GM23248 (cell line): ENCODE measurements at regions not wholly inside any gene's neighbourhood (a gene's known extent, or its start where the extent isn't known, plus 50 kb on each side); places are given as distances from the start of the nearest gene placed in this dataset.

Source experiments
- DNase-seq: peaks from one replicate; pipeline ENCODE4 v3.0.0-alpha.2; 2015
- H2AFZ ChIP-seq: fragments of 200-600 bp; sonication (generic); 2 replicates; pipeline ENCODE4 v1.6.1; 2016; ENCODE audit warnings: antibody characterized with exemption
- H3F3A ChIP-seq: fragments of 200-600 bp; sonication (generic); 2 replicates; pipeline ENCODE4 v1.6.1; 2016; ENCODE audit warnings: mild to moderate bottlenecking, antibody characterized with exemption, mixed run types; ENCODE audit not compliant: insufficient read depth
- H3K27ac ChIP-seq: fragments of 200-600 bp; sonication (generic); 2 replicates; pipeline ENCODE4 v1.5.1; 2016; ENCODE audit warnings: mild to moderate bottlenecking
- H3K27me3 ChIP-seq: fragments of 200-600 bp; sonication (generic); replicated peaks from 2 replicates; pipeline ENCODE4 v1.6.1; 2016; ENCODE audit warnings: mild to moderate bottlenecking; ENCODE audit not compliant: insufficient read depth
- H3K36me3 ChIP-seq: fragments of 200-600 bp; sonication (generic); 2 replicates; pipeline ENCODE4 v1.6.1; 2016; ENCODE audit warnings: low read depth, mild to moderate bottlenecking
- H3K4me1 ChIP-seq: fragments of 200-600 bp; sonication (generic); 2 replicates; pipeline ENCODE4 v1.6.1; 2016; ENCODE audit warnings: mild to moderate bottlenecking; ENCODE audit not compliant: insufficient read depth
- H3K4me2 ChIP-seq: fragments of 200-600 bp; sonication (generic); one replicate; pipeline ENCODE4 v1.6.1; 2016; ENCODE audit warnings: mild to moderate bottlenecking; ENCODE audit not compliant: unreplicated experiment
- H3K4me3 ChIP-seq: fragments of 200-600 bp; sonication (generic); 2 replicates; pipeline ENCODE4 v1.5.1; 2016; ENCODE audit warnings: mild to moderate bottlenecking
- H3K79me2 ChIP-seq: fragments of 200-600 bp; sonication (generic); 2 replicates; pipeline ENCODE4 v1.6.1; 2016; ENCODE audit warnings: mild to moderate bottlenecking; ENCODE audit not compliant: insufficient read depth
- H3K9ac ChIP-seq: fragments of 200-600 bp; sonication (generic); 2 replicates; pipeline ENCODE4 v1.6.1; 2016; ENCODE audit warnings: mild to moderate bottlenecking
- H3K9me2 ChIP-seq: fragments of 200-600 bp; sonication (generic); 2 replicates; pipeline ENCODE4 v1.6.1; 2016; ENCODE audit warnings: mixed run types, mild to moderate bottlenecking, moderate library complexity; ENCODE audit not compliant: insufficient read depth
- H3K9me3 ChIP-seq: fragments of 200-600 bp; sonication (generic); one replicate; pipeline ENCODE4 v1.6.1; 2017; ENCODE audit warnings: low read depth
- H4K20me1 ChIP-seq: fragments of 200-600 bp; sonication (generic); 2 replicates; pipeline ENCODE4 v1.6.0; 2016; ENCODE audit not compliant: insufficient read depth
- EZH2 ChIP-seq: fragments of 200-600 bp; sonication (generic); IDR thresholded peaks from 2 replicates; pipeline ENCODE4 v1.6.1; 2018; ENCODE audit warnings: antibody characterized with exemption, mild to moderate bottlenecking; ENCODE audit not compliant: insufficient read depth, poor library complexity, severe bottlenecking
- EZH2phosphoT487 ChIP-seq: fragments of 200-600 bp; sonication (generic); IDR thresholded peaks from 2 replicates; pipeline ENCODE4 v1.6.1; 2018; ENCODE audit warnings: antibody characterized with exemption, moderate library complexity, mild to moderate bottlenecking, low read depth; ENCODE audit not compliant: insufficient read depth
- WGBS, 2 experiments: methylation state at CpG; one replicate each; pipeline ENCODE4 v1.1.6; 2015 to 2017; ENCODE audit warnings: low lambda C conversion rate in 2 of 2, low coverage in 1 of 2; ENCODE audit errors: missing lambda C conversion rate in 2 of 2; 5-methylcytosine and 5-hydroxymethylcytosine counted together
- in situ Hi-C: fragments of 300-500 bp; cut with MboI; formaldehyde crosslinking; loops from 2 replicates; pipeline ENCODE4 v1.15.0; 2020

DNA sequence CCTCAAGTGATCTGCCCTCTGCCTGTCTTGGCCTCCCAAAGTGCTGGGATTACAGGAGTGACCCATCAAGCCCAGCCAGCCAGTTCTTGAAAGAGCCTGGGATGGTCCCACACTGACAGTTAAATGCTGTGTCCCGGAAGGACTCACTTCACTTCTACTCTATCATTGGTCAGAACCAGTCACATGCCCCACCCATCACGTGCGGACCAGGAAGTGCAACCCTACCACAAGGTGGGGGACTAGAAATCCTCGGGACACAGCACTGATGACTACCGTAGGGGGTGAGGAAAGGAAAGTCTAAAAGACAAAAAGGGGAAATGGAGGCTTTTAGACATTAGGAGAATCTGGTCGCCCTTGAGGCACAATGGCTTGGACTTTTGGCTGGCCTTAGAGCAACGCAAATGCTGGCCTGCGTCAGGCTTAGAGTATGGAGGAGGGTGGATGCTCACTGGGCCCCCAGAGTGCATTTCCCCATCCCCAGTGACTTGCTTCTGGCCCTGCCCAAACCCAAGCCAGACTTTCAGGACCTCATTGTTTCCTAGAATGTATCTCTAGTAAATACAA lies 207.7 kb downstream of the TTC8 start:
- no peaks in the 10 kb centered on the region for H3K4me1 ChIP-seq
- no peaks in the 10 kb centered on the region for H3K79me2 ChIP-seq
- no peak for DNase-seq
- H3K36me3 ChIP-seq: no peaks in the 10 kb centered on the region
- TF ChIP-seq EZH2phosphoT487 (no peak), EZH2 (no peak)
- in situ Hi-C loops: loop anchor here (10.0 to 25.0 kb wide), 2 partner anchors 380 to 733 kb away; partner anchors contain the start of gene FOXN3
- H4K20me1 ChIP-seq: no peaks in the 10 kb centered on the region
- H3K27me3 ChIP-seq: no peaks in the 10 kb centered on the region
- H3F3A ChIP-seq: no peaks in the 10 kb centered on the region
- WGBS, 2 experiments: 84 to 87% methylated on average over 7 to 8 of the region's 8 CpGs
- no peaks in the 10 kb centered on the region for H3K9me3 ChIP-seq
- no peaks in the 10 kb centered on the region for H3K9me2 ChIP-seq
- no peak overlapping the region for H3K4me2 ChIP-seq
- no peak overlapping the region for H3K27ac ChIP-seq
- no peak overlapping the region for H3K4me3 ChIP-seq
- H2AFZ ChIP-seq: no peak overlapping the region
- no peak overlapping the region for H3K9ac ChIP-seq

DNA sequence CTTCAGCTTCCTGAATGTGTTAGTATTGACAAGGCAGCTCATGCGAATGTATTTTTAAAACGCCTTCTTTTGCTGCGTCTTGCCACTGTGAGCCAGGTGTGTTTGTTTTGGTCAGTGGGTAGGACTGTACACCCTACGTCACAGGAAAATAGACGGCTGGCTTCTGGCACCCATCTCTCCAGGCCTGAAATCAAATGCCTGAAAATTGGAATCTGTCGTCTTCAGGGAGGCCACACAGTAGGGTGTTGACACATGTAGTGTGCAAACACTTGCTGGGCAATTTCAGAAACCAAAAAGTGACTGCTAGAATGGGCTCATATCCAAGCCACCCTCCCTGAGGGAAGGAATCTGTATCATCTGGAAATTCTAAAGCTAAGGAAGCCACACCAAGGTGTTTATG lies 209.3 kb downstream of the TTC8 start:
- WGBS, 2 experiments: 85 to 90% methylated on average over 6 of the region's 6 CpGs
- DNase-seq: no peak
- H3K27me3 ChIP-seq: no peaks in the 10 kb centered on the region
- TF ChIP-seq EZH2phosphoT487 (no peak), EZH2 (no peak)
- no peaks in the 10 kb centered on the region for H4K20me1 ChIP-seq
- no peaks in the 10 kb centered on the region for H3K79me2 ChIP-seq
- in situ Hi-C loops: loop anchor here (10.0 to 25.0 kb wide), 2 partner anchors 379 to 731 kb away; partner anchors contain the start of gene FOXN3
- H3F3A ChIP-seq: no peaks in the 10 kb centered on the region
- H3K4me1 ChIP-seq: no peaks in the 10 kb centered on the region
- H2AFZ ChIP-seq: no peak overlapping the region
- no peak overlapping the region for H3K27ac ChIP-seq
- no peak overlapping the region for H3K9ac ChIP-seq
- H3K36me3 ChIP-seq: no peaks in the 10 kb centered on the region
- H3K4me3 ChIP-seq: no peak overlapping the region
- no peak overlapping the region for H3K4me2 ChIP-seq
- H3K9me3 ChIP-seq: no peaks in the 10 kb centered on the region
- no peaks in the 10 kb centered on the region for H3K9me2 ChIP-seq

DNA sequence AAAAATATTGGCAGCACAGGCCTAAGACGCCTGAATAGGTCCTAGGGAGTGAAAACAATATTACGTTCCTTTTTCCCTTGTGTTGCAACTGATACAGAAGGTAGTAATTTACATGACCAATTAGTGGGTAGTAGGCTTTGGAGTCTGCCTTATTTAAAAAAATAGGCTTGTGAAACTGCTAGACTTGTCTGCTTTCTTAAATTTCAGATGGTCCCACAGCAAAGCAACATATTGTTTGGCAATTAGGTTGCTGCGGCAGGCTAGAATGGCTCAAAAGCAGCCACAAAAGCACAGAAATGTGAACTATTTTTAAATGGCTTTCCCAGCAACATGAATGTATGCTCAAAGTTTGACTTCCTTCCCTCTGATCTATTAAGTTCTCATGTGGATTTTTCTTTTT lies 211.9 kb downstream of the TTC8 start:
- DNase-seq: no peak
- no peak for TF ChIP-seq EZH2phosphoT487

DNA sequence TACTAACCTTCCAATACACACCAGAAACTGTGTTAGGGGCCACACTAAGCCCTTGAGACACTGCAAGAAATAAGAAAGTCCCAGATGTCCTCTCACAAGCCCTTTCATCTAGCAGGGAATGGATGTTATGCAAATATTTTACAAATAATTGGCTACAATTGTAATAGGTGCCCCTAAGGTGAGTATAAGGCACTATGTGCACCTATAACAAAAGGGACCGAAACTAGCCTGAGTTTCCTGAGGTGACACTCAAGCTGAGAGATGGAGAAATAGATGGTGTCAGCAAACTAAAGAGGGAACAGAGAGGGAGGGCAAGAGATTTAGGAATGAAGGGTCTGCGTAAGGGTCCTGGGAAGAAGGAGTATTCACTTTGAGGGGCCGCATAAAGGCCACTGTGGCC lies 212.6 kb downstream of the TTC8 start:
- H3K79me2 ChIP-seq: no peaks in the 10 kb centered on the region
- H3K4me1 ChIP-seq: peaks cover 8% of the 10 kb centered on the region; the same call in 1 of the 2 replicates
- H3K4me2 ChIP-seq: no peak overlapping the region
- no peaks in the 10 kb centered on the region for H3K9me2 ChIP-seq
- TF ChIP-seq EZH2 (no peak), EZH2phosphoT487 (no peak)
- no peak overlapping the region for H2AFZ ChIP-seq
- H3K9me3 ChIP-seq: no peaks in the 10 kb centered on the region
- in situ Hi-C loops: loop anchor here (10.0 to 25.0 kb wide), 2 partner anchors 375 to 728 kb away; partner anchors contain the start of gene FOXN3
- H3K27ac ChIP-seq: no peak overlapping the region
- no peaks in the 10 kb centered on the region for H4K20me1 ChIP-seq
- H3K27me3 ChIP-seq: no peaks in the 10 kb centered on the region
- no peak overlapping the region for H3K4me3 ChIP-seq
- peaks cover 11% of the 10 kb centered on the region for H3F3A ChIP-seq
- H3K36me3 ChIP-seq: no peaks in the 10 kb centered on the region
- H3K9ac ChIP-seq: no peak overlapping the region
- no peak for DNase-seq
- 81 to 84% methylated on average over 3 of the region's 3 CpGs for WGBS, 2 experiments

More for the DNA sequence above, 211.9 kb downstream of the TTC8 start:
- no peak overlapping the region for H3K9ac ChIP-seq
- H3K4me2 ChIP-seq: no peak overlapping the region
- no peak overlapping the region for H3K4me3 ChIP-seq
- no peak overlapping the region for H2AFZ ChIP-seq
- H3K27ac ChIP-seq: no peak overlapping the region
- 92 to 95% methylated on average over 3 of the region's 3 CpGs for WGBS, 2 experiments
- peaks cover 4% of the 10 kb centered on the region for H3F3A ChIP-seq
- no peaks in the 10 kb centered on the region for H3K36me3 ChIP-seq
- H3K27me3 ChIP-seq: no peaks in the 10 kb centered on the region
- in situ Hi-C loops: loop anchor here (10.0 to 25.0 kb wide), 2 partner anchors 376 to 728 kb away; partner anchors contain the start of gene FOXN3
- H4K20me1 ChIP-seq: no peaks in the 10 kb centered on the region
- H3K9me3 ChIP-seq: no peaks in the 10 kb centered on the region
- no peaks in the 10 kb centered on the region for H3K79me2 ChIP-seq
- no peaks in the 10 kb centered on the region for H3K9me2 ChIP-seq
- peaks cover 4% of the 10 kb centered on the region; the same call in 1 of the 2 replicates for H3K4me1 ChIP-seq
